ENCODE measurements at regions not wholly inside any gene's neighbourhood (a gene's known extent, or its start where the extent isn't known, plus 50 kb on each side); places are given as distances from the start of the nearest gene placed in this dataset.

DNA sequence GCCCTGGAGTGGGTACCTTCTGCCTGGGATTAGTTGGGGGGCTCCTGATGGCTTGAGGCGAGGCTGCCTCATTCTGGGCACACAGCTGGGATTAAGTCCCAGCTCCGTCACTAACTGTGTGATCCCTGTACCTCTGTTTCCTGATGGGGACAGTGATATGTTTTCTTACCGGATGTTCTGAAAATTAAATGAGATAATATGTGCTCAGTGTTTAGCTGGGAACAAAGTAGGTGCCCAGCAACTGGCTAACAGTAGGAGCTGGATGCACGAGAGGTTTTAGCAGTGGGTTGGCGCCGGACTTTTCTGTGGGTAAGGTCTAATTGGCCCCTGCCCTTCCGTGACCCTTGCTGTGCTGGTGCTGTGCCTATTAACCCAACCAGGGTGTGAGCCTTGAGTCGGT is 203.4 kb downstream of the URI1 start (continued):
- TF ChIP-seq SP2 (IDR thresholded peaks at IDR 0.05; ENCODE audit: low read length) = no peak
- TF ChIP-seq FOSL1 (IDR thresholded peaks at IDR 0.05; ENCODE audit: insufficient read depth, low read depth, low read length) = no peak
- TF ChIP-seq CHD1 (IDR thresholded peaks at IDR 0.05; ENCODE audit: low read depth, low read length) = no peak
- no peak for TF ChIP-seq HDAC2 (IDR thresholded peaks at IDR 0.05; ENCODE audit: borderline replicate concordance in 1 of 2, low read depth in 2 of 2, low read length in 2 of 2)
- no peak for TF ChIP-seq NRF1 (IDR thresholded peaks at IDR 0.05; ENCODE audit: low read depth, low read length)
- TF ChIP-seq MAFK (IDR thresholded peaks at IDR 0.05; ENCODE audit: low read depth, low read length) = no peak
- no peak for TF ChIP-seq SIN3A (conservative IDR thresholded peaks at IDR 0.05 in 1 of 2, IDR thresholded peaks at IDR 0.05 in 1 of 2; ENCODE audit: low read depth in 1 of 2, low read length in 2 of 2)

Data from H1 (cell line).